HEK293 (cell line): ENCODE measurements at regions not wholly inside any gene's neighbourhood (a gene's known extent, or its start where the extent isn't known, plus 50 kb on each side); places are given as distances from the start of the nearest gene placed in this dataset.

Source experiments
- FEZF1 ChIP-seq: fragments of 450-650 bp; formaldehyde crosslinking; IDR thresholded peaks from 2 replicates; pipeline ENCODE4 v1.5.1; 2016; ENCODE audit warnings: missing biosample characterization, missing genetic modification characterization
- OVOL3 ChIP-seq: fragments of 450-650 bp; formaldehyde crosslinking; IDR thresholded peaks from 2 replicates; pipeline ENCODE4 v1.5.1; 2016; ENCODE audit warnings: missing biosample characterization, missing genetic modification characterization
- SCRT1 ChIP-seq: fragments of 450-650 bp; formaldehyde crosslinking; IDR thresholded peaks from 2 replicates; pipeline ENCODE4 v1.5.1; 2016; ENCODE audit warnings: missing biosample characterization, missing genetic modification characterization, borderline replicate concordance
- SCRT2 ChIP-seq: fragments of 450-650 bp; formaldehyde crosslinking; IDR thresholded peaks from 2 replicates; pipeline ENCODE4 v1.5.1; 2016; ENCODE audit warnings: missing biosample characterization, missing genetic modification characterization
- YY1 ChIP-seq: fragments of 450-650 bp; formaldehyde crosslinking; IDR thresholded peaks from 2 replicates; pipeline ENCODE4 v1.5.1; 2018; ENCODE audit warnings: missing biosample characterization, missing genetic modification characterization
- ZNF157 ChIP-seq: fragments of 450-650 bp; formaldehyde crosslinking; IDR thresholded peaks from 2 replicates; pipeline ENCODE4 v1.5.1; 2016; ENCODE audit warnings: missing biosample characterization, missing genetic modification characterization
- ZNF223 ChIP-seq: fragments of 450-650 bp; formaldehyde crosslinking; IDR thresholded peaks from 2 replicates; pipeline ENCODE4 v1.5.1; 2016; ENCODE audit warnings: missing biosample characterization, missing genetic modification characterization
- ZNF24 ChIP-seq: fragments of 450-650 bp; formaldehyde crosslinking; IDR thresholded peaks from 2 replicates; pipeline ENCODE4 v1.5.1; 2016; ENCODE audit warnings: missing biosample characterization, missing genetic modification characterization
- ZNF274 ChIP-seq, 2 experiments: fragments of 200-500 bp in 1 of 2; fragments of 450-650 bp in 1 of 2; sonication (Bioruptor generic) in 1 of 2; formaldehyde crosslinking in 1 of 2; IDR thresholded peaks; 2 replicates each; pipeline versions ENCODE4 v1.5.1 to v1.6.1; 2014 to 2016; ENCODE audit warnings: borderline replicate concordance in 1 of 2, inconsistent platforms in 1 of 2, low read length in 1 of 2, missing biosample characterization in 1 of 2, missing genetic modification characterization in 1 of 2
- ZNF350 ChIP-seq: fragments of 450-650 bp; formaldehyde crosslinking; IDR thresholded peaks from 2 replicates; pipeline ENCODE4 v1.5.0; 2017; ENCODE audit warnings: missing biosample characterization, mild to moderate bottlenecking, missing genetic modification characterization
- ZNF354C ChIP-seq: fragments of 450-650 bp; formaldehyde crosslinking; IDR thresholded peaks from 2 replicates; pipeline ENCODE4 v1.5.1; 2016; ENCODE audit warnings: missing biosample characterization, missing genetic modification characterization, low read depth, borderline replicate concordance
- ZNF366 ChIP-seq: fragments of 450-650 bp; formaldehyde crosslinking; conservative IDR thresholded peaks from 2 replicates; pipeline ENCODE4 v1.5.1; 2016; ENCODE audit warnings: missing biosample characterization, missing genetic modification characterization
- ZNF37A ChIP-seq: fragments of 450-650 bp; IDR thresholded peaks from 2 replicates; pipeline ENCODE4 v1.5.1; 2018; ENCODE audit warnings: missing biosample characterization, missing genetic modification characterization
- ZNF394 ChIP-seq: fragments of 450-650 bp; formaldehyde crosslinking; IDR thresholded peaks from 2 replicates; pipeline ENCODE4 v1.5.1; 2016; ENCODE audit warnings: missing biosample characterization, missing genetic modification characterization, mild to moderate bottlenecking, moderate library complexity, borderline replicate concordance
- ZNF423 ChIP-seq: fragments of 450-650 bp; formaldehyde crosslinking; IDR thresholded peaks from 2 replicates; pipeline ENCODE4 v1.5.1; 2016; ENCODE audit warnings: missing biosample characterization, missing genetic modification characterization
- ZNF473 ChIP-seq: fragments of 450-650 bp; formaldehyde crosslinking; IDR thresholded peaks from 2 replicates; pipeline ENCODE4 v1.5.1; 2017; ENCODE audit warnings: missing biosample characterization, missing genetic modification characterization
- ZNF48 ChIP-seq: fragments of 450-650 bp; formaldehyde crosslinking; IDR thresholded peaks from 2 replicates; pipeline ENCODE4 v1.5.1; 2016; ENCODE audit warnings: missing biosample characterization, missing genetic modification characterization
- ZNF548 ChIP-seq: fragments of 450-650 bp; formaldehyde crosslinking; IDR thresholded peaks from 2 replicates; pipeline ENCODE4 v1.5.1; 2016; ENCODE audit warnings: missing biosample characterization, missing genetic modification characterization
- ZNF600 ChIP-seq: fragments of 450-650 bp; formaldehyde crosslinking; IDR thresholded peaks from 2 replicates; pipeline ENCODE4 v1.5.1; 2016; ENCODE audit warnings: missing biosample characterization, missing genetic modification characterization
- ZNF626 ChIP-seq: fragments of 450-650 bp; sonication (Bioruptor Pico); formaldehyde crosslinking; IDR thresholded peaks from 2 replicates; pipeline ENCODE4 v1.5.1; 2018; ENCODE audit warnings: missing biosample characterization, missing genetic modification characterization, inconsistent platforms
- ZNF785 ChIP-seq: fragments of 450-650 bp; formaldehyde crosslinking; IDR thresholded peaks from 2 replicates; pipeline ENCODE4 v1.5.1; 2016; ENCODE audit warnings: missing biosample characterization, missing genetic modification characterization
- ZNF792 ChIP-seq: fragments of 450-650 bp; formaldehyde crosslinking; IDR thresholded peaks from 2 replicates; pipeline ENCODE4 v1.5.1; 2016; ENCODE audit warnings: missing biosample characterization, missing genetic modification characterization
- TF ChIP-seq, protein P1 (sequence below): fragments of 450-650 bp; formaldehyde crosslinking; IDR thresholded peaks from 2 replicates; pipeline ENCODE4 v1.5.1; 2017; ENCODE audit warnings: missing biosample characterization, missing genetic modification characterization
- TF ChIP-seq, protein P2 (sequence below): sonication (generic); formaldehyde crosslinking; IDR thresholded peaks from 2 replicates; pipeline ENCODE4 v1.8.1; 2022; ENCODE audit warnings: mild to moderate bottlenecking, moderate library complexity, missing genetic modification reagents
- TF ChIP-seq, protein P3 (sequence below): fragments of 450-650 bp; formaldehyde crosslinking; conservative IDR thresholded peaks from 2 replicates; pipeline ENCODE4 v1.5.1; 2016; ENCODE audit warnings: low read depth, missing biosample characterization, missing genetic modification characterization
- TF ChIP-seq, protein P4 (sequence below): fragments of 450-650 bp; formaldehyde crosslinking; IDR thresholded peaks from 2 replicates; pipeline ENCODE4 v1.5.1; 2017; ENCODE audit warnings: missing biosample characterization, missing genetic modification characterization
- TF ChIP-seq, protein P5 (sequence below): fragments of 450-650 bp; formaldehyde crosslinking; IDR thresholded peaks from 2 replicates; pipeline ENCODE4 v1.5.1; 2016; ENCODE audit warnings: missing biosample characterization, missing genetic modification characterization
- TF ChIP-seq, protein P6 (sequence below): fragments of 450-650 bp; formaldehyde crosslinking; optimal IDR thresholded peaks from 2 replicates; pipeline ENCODE3; 2016; ENCODE audit warnings: missing biosample characterization, mild to moderate bottlenecking, missing genetic modification characterization

DNA sequence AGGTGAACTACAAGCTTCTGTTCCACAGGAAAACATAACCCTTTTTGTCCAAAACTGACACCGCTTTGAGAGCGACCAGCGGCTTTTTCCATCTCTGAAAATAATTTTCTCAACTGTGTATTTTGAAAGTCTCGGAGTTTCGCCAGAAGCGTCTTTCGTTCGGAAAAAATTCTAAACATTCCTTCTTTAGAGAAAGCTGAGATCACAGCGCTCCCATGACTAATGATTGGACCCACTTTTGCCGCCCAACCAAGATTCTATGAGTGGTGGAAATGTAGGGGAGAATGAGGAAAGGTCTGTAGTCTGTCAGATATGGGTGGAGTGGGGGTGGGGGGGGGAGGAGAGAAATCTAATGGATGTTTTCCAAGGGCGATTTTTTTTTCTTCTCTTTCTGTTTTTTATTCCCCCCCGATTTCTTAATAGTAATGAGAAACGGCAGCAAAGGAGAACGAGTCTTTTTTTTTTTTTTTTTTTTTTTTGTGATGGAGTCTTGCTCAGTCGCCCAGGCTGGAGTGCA lies 189.3 kb downstream of the TRIM27 start (continued):
- TF ChIP-seq ZNF223 (no peak), SCRT2 (tag by site-specific recombination) (no peak), ZNF37A (no peak), ZNF24 (tag by site-specific recombination) (no peak), ZNF792 (tag by site-specific recombination) (no peak), ZNF473 (tag by site-specific recombination) (no peak), ZNF366 (tag by site-specific recombination) (no peak), ZNF600 (tag by site-specific recombination) (peak; percentile 87), ZNF274 (IDR thresholded peaks at IDR 0.05; ENCODE audit: low read length) (no peak), ZNF274 (tag by site-specific recombination; IDR thresholded peaks at IDR 0.05; ENCODE audit: borderline replicate concordance) (no peak), ZNF354C (tag by site-specific recombination) (no peak), ZNF548 (tag by site-specific recombination) (no peak), YY1 (tag by site-specific recombination) (no peak), ZNF423 (tag by site-specific recombination) (no peak), ZNF785 (no peak), ZNF350 (no peak), ZNF626 (tag by site-specific recombination) (no peak), OVOL3 (tag by site-specific recombination) (no peak), SCRT1 (tag by site-specific recombination) (no peak), ZNF157 (tag by site-specific recombination) (no peak), ZNF394 (tag by site-specific recombination) (no peak), ZNF48 (no peak), FEZF1 (tag by site-specific recombination) (no peak)
- TF ChIP-seq, protein P1, sequence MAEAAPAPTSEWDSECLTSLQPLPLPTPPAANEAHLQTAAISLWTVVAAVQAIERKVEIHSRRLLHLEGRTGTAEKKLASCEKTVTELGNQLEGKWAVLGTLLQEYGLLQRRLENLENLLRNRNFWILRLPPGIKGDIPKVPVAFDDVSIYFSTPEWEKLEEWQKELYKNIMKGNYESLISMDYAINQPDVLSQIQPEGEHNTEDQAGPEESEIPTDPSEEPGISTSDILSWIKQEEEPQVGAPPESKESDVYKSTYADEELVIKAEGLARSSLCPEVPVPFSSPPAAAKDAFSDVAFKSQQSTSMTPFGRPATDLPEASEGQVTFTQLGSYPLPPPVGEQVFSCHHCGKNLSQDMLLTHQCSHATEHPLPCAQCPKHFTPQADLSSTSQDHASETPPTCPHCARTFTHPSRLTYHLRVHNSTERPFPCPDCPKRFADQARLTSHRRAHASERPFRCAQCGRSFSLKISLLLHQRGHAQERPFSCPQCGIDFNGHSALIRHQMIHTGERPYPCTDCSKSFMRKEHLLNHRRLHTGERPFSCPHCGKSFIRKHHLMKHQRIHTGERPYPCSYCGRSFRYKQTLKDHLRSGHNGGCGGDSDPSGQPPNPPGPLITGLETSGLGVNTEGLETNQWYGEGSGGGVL (tag by site-specific recombination) = peak; percentile 41; the same call in 1 of the 2 replicates
- TF ChIP-seq, protein P2, sequence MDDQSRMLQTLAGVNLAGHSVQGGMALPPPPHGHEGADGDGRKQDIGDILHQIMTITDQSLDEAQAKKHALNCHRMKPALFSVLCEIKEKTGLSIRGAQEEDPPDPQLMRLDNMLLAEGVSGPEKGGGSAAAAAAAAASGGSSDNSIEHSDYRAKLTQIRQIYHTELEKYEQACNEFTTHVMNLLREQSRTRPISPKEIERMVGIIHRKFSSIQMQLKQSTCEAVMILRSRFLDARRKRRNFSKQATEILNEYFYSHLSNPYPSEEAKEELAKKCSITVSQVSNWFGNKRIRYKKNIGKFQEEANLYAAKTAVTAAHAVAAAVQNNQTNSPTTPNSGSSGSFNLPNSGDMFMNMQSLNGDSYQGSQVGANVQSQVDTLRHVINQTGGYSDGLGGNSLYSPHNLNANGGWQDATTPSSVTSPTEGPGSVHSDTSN (CRISPR knock-in tag) = no peak
- TF ChIP-seq, protein P3, sequence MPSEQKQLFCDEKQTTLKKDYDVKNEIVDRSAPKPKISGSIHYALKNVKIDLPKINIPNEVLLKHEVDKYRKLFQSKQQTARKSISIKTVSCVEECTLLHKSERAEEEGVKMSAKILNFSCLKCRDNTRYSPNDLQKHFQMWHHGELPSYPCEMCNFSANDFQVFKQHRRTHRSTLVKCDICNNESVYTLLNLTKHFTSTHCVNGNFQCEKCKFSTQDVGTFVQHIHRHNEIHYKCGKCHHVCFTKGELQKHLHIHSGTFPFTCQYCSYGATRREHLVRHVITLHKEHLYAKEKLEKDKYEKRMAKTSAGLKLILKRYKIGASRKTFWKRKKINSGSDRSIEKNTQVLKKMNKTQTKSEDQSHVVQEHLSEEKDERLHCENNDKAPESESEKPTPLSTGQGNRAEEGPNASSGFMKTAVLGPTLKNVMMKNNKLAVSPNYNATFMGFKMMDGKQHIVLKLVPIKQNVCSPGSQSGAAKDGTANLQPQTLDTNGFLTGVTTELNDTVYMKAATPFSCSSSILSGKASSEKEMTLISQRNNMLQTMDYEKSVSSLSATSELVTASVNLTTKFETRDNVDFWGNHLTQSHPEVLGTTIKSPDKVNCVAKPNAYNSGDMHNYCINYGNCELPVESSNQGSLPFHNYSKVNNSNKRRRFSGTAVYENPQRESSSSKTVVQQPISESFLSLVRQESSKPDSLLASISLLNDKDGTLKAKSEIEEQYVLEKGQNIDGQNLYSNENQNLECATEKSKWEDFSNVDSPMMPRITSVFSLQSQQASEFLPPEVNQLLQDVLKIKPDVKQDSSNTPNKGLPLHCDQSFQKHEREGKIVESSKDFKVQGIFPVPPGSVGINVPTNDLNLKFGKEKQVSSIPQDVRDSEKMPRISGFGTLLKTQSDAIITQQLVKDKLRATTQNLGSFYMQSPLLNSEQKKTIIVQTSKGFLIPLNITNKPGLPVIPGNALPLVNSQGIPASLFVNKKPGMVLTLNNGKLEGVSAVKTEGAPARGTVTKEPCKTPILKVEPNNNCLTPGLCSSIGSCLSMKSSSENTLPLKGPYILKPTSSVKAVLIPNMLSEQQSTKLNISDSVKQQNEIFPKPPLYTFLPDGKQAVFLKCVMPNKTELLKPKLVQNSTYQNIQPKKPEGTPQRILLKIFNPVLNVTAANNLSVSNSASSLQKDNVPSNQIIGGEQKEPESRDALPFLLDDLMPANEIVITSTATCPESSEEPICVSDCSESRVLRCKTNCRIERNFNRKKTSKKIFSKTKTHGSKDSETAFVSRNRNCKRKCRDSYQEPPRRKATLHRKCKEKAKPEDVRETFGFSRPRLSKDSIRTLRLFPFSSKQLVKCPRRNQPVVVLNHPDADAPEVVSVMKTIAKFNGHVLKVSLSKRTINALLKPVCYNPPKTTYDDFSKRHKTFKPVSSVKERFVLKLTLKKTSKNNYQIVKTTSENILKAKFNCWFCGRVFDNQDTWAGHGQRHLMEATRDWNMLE (tag by site-specific recombination) = no peak
- TF ChIP-seq, protein P4, sequence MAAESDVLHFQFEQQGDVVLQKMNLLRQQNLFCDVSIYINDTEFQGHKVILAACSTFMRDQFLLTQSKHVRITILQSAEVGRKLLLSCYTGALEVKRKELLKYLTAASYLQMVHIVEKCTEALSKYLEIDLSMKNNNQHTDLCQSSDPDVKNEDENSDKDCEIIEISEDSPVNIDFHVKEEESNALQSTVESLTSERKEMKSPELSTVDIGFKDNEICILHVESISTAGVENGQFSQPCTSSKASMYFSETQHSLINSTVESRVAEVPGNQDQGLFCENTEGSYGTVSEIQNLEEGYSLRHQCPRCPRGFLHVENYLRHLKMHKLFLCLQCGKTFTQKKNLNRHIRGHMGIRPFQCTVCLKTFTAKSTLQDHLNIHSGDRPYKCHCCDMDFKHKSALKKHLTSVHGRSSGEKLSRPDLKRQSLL (tag by site-specific recombination) = peak; percentile 98; the same call in 1 of the 2 replicates
- TF ChIP-seq, protein P5, sequence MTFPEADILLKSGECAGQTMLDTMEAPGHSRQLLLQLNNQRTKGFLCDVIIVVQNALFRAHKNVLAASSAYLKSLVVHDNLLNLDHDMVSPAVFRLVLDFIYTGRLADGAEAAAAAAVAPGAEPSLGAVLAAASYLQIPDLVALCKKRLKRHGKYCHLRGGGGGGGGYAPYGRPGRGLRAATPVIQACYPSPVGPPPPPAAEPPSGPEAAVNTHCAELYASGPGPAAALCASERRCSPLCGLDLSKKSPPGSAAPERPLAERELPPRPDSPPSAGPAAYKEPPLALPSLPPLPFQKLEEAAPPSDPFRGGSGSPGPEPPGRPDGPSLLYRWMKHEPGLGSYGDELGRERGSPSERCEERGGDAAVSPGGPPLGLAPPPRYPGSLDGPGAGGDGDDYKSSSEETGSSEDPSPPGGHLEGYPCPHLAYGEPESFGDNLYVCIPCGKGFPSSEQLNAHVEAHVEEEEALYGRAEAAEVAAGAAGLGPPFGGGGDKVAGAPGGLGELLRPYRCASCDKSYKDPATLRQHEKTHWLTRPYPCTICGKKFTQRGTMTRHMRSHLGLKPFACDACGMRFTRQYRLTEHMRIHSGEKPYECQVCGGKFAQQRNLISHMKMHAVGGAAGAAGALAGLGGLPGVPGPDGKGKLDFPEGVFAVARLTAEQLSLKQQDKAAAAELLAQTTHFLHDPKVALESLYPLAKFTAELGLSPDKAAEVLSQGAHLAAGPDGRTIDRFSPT (tag by site-specific recombination) = no peak
- TF ChIP-seq, protein P6, sequence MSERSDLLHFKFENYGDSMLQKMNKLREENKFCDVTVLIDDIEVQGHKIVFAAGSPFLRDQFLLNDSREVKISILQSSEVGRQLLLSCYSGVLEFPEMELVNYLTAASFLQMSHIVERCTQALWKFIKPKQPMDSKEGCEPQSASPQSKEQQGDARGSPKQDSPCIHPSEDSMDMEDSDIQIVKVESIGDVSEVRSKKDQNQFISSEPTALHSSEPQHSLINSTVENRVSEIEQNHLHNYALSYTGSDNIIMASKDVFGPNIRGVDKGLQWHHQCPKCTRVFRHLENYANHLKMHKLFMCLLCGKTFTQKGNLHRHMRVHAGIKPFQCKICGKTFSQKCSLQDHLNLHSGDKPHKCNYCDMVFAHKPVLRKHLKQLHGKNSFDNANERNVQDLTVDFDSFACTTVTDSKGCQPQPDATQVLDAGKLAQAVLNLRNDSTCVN = no peak
